ENCODE measurements at regions not wholly inside any gene's neighbourhood (a gene's known extent, or its start where the extent isn't known, plus 50 kb on each side); places are given as distances from the start of the nearest gene placed in this dataset.

DNA sequence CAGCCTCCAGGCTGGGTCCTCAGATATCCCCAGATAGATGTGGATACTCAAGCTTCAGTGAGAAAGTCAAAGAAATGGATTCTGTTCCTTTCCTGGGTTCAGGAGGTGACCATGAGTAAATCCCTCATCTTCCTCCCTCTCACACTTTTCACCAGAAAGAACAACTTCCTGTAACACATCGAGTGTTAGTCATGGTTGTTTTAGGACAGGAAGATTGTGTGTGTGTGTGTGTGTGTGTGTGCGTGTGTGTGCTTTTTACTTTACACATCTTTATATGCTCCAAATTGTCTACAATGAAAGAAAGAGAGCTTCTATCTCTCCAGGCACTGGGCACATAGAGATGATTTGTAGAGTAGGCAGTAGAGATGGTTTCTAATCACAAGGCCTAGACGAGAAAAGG, 139.9 kb downstream of the TBXT start:
- TF ChIP-seq, protein P1, sequence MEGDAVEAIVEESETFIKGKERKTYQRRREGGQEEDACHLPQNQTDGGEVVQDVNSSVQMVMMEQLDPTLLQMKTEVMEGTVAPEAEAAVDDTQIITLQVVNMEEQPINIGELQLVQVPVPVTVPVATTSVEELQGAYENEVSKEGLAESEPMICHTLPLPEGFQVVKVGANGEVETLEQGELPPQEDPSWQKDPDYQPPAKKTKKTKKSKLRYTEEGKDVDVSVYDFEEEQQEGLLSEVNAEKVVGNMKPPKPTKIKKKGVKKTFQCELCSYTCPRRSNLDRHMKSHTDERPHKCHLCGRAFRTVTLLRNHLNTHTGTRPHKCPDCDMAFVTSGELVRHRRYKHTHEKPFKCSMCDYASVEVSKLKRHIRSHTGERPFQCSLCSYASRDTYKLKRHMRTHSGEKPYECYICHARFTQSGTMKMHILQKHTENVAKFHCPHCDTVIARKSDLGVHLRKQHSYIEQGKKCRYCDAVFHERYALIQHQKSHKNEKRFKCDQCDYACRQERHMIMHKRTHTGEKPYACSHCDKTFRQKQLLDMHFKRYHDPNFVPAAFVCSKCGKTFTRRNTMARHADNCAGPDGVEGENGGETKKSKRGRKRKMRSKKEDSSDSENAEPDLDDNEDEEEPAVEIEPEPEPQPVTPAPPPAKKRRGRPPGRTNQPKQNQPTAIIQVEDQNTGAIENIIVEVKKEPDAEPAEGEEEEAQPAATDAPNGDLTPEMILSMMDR (IDR thresholded peaks at IDR 0.05; ENCODE audit: borderline replicate concordance, extremely low read depth, low read length, poor library complexity, severe bottlenecking) = no peak
- no peak for TF ChIP-seq EZH2 (IDR thresholded peaks at IDR 0.05; ENCODE audit: borderline replicate concordance, low read depth, low read length, severe bottlenecking)

All from DND-41 (cell line).